ENCODE measurements at regions not wholly inside any gene's neighbourhood (a gene's known extent, or its start where the extent isn't known, plus 50 kb on each side); places are given as distances from the start of the nearest gene placed in this dataset.

- TF ChIP-seq ZFP30 (CRISPR knock-in tag; IDR thresholded peaks at IDR 0.05) = no peak
- no peak for TF ChIP-seq ARNTL (CRISPR knock-in tag; IDR thresholded peaks at IDR 0.05; ENCODE audit: borderline replicate concordance, low read depth)
- no peak for TF ChIP-seq ZNF8 (CRISPR knock-in tag; IDR thresholded peaks at IDR 0.05)
- TF ChIP-seq PATZ1 (CRISPR knock-in tag; IDR thresholded peaks at IDR 0.05; ENCODE audit: borderline replicate concordance) = no peak
- no peak for TF ChIP-seq ZC3H10 (CRISPR knock-in tag; IDR thresholded peaks at IDR 0.05)
- no peak for TF ChIP-seq TSHZ2 (CRISPR knock-in tag; IDR thresholded peaks at IDR 0.05)
- TF ChIP-seq ZNF565 (CRISPR knock-in tag; conservative IDR thresholded peaks at IDR 0.05; ENCODE audit: low read depth) = no peak
Observed at GRCh38 chr2:181398000-181398399, 59.2 kb upstream of the ITGA4 start.

All from SK-N-SH treated with all-trans-retinoic acid at 6 μM for 48 hours (cell line).